Coronary artery (tissue), 2 donors: ENCODE measurements at regions not wholly inside any gene's neighbourhood (a gene's known extent, or its start where the extent isn't known, plus 50 kb on each side); places are given as distances from the start of the nearest gene placed in this dataset.

Experiments used
- DNase-seq: peaks from one replicate; pipeline ENCODE4 v3.0.0-alpha.2; 2017; ENCODE audit warnings: low spot score
- H3K27ac ChIP-seq, 2 donors: fragments of 200-600 bp; sonication (generic); one replicate each; pipeline ENCODE4 v1.5.1; 2016 to 2019
- H3K4me3 ChIP-seq: fragments of 200-600 bp; sonication (generic); 2 replicates; pipeline ENCODE4 v1.5.1; 2016; ENCODE audit warnings: mild to moderate bottlenecking, moderate library complexity
- TF ChIP-seq, protein P1 (sequence below): fragments of 200-600 bp; sonication (generic); IDR thresholded peaks from one replicate; pipeline ENCODE4 v1.5.1; 2019; ENCODE audit warnings: antibody characterized with exemption

DNA sequence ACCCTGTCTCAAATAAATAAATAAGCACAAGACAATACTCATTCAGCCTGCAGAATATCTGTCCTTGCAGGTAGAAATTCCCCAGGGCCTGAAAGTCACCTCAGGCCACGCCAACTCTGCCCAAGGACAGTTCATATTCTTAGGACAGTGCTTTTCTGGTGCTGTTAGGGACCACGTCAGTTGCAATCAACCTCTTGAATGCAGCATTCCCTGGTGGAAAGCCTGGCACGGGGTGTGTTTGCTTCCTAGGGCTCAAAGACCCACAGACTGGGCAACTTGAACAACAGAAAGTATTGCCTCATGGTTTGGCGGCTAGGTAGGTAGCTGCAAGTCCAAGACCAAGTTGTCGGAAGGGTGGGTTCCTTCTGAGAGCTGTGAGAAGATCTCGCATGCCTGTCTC is 160.3 kb downstream of the KCTD15 start:
- TF ChIP-seq, protein P1, sequence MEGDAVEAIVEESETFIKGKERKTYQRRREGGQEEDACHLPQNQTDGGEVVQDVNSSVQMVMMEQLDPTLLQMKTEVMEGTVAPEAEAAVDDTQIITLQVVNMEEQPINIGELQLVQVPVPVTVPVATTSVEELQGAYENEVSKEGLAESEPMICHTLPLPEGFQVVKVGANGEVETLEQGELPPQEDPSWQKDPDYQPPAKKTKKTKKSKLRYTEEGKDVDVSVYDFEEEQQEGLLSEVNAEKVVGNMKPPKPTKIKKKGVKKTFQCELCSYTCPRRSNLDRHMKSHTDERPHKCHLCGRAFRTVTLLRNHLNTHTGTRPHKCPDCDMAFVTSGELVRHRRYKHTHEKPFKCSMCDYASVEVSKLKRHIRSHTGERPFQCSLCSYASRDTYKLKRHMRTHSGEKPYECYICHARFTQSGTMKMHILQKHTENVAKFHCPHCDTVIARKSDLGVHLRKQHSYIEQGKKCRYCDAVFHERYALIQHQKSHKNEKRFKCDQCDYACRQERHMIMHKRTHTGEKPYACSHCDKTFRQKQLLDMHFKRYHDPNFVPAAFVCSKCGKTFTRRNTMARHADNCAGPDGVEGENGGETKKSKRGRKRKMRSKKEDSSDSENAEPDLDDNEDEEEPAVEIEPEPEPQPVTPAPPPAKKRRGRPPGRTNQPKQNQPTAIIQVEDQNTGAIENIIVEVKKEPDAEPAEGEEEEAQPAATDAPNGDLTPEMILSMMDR = no peak
- Histone ChIP-seq H3K4me3 (no peak overlapping the region), H3K27ac (no peak overlapping the region)
- no peak for DNase-seq

DNA sequence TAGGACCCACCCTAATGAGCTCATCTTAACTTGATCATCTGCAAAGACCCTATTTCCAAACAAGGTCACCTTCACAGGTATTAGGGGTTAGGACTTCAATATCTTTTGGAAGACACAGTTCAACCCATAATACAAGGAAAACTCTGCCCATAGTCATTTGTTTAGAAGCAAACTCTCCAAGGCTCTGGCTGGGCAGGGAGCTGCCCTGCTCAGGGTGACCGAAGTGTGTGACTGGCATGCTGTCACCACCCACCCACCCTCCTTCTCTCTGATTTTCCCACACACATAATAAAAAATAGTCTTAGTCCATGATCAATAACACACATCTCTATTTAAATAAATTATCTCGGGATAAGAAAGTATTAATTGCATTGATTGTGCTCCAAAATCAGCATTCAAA is 161.1 kb downstream of the KCTD15 start:
- TF ChIP-seq, protein P1 = no peak
- no peak overlapping the region for H3K27ac ChIP-seq
- no peak for DNase-seq
- no peak overlapping the region for H3K4me3 ChIP-seq

DNA sequence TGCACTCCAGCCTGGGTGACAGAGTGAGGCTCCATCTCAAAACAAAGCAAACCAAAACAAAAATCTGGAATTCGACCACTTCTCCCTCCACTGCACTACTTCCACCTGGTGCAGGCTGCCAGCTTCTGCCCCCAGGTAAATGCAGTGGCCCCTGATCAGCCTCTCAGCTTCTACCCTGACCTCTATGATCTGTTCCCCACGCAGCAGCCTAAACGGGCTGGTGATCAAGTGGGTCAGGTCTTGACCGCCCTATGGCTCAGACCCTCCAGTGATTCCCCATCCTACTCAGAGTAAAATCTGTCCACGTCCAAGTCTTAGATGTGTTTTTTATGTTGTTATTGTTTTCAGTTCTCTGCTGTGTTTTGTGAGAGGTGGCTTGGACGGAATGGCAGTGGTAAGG is 163.9 kb downstream of the KCTD15 start:
- DNase-seq = no peak
- Histone ChIP-seq H3K27ac (no peak overlapping the region), H3K4me3 (no peak overlapping the region)
- TF ChIP-seq, protein P1 = no peak

DNA sequence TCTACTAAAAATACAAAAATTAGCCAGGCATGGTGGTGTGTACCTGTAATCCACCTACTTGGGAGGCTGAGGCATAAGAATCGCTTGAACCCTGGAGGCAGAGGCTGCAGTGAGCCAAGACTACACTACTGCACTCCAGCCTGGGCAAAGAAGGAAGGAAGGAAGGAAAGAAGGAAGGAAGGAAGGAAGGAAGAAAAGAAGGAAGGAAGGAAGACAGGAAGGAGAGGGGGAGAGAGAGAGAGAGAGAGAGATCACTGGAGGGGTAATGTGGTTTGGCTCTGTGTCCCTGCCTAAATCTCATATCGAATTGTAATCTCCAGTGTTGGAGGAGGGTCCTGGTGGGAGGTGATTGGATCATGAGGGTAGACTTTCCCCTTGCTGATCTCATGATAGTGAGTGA is 165.5 kb downstream of the KCTD15 start:
- no peak for DNase-seq
- TF ChIP-seq, protein P1 = no peak
- Histone ChIP-seq H3K27ac (no peak overlapping the region), H3K4me3 (no peak overlapping the region)

DNA sequence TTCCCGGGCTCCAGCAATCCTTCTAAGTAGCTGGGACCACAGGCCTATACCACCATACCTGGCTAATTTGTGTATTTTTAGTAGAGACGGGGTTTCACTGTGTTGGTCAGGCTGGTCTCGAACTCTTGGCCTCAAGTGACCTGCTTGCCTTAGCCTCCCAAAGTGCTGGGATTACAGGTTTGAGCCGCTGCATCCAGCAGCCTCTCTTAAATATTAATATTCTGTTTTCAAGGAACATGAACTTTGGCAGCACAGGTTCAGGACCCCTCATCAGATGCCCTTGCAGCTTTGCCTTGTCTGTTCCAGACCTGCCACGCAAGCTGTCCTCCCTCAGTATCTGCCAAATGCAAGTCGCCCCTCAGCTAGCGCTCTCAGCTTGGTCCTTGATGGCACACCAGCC is 166.8 kb downstream of the KCTD15 start:
- no peak overlapping the region for H3K27ac ChIP-seq
- TF ChIP-seq, protein P1 = no peak
- no peak for DNase-seq
- no peak overlapping the region for H3K4me3 ChIP-seq

DNA sequence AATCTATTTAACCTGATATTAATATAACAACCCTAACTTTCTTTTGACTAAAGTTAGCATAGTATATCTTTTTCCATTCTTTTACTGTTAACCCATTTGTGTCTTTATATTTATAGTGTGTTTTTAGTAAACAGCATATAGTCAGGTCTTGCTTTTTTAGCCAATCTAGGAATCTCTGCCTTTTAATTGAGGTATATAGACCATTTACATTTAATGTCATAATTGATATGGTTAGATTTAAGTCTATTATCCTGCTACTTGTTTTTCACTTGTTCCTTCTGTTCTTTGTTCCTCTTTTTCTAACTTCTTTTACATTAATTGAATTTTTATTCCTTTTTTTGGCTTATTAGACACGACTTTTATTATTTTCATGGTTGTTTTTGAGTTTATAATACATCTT is 174.4 kb downstream of the KCTD15 start:
- TF ChIP-seq, protein P1 = no peak
- DNase-seq = no peak
- H3K4me3 ChIP-seq = no peak overlapping the region
- no peak overlapping the region for H3K27ac ChIP-seq

DNA sequence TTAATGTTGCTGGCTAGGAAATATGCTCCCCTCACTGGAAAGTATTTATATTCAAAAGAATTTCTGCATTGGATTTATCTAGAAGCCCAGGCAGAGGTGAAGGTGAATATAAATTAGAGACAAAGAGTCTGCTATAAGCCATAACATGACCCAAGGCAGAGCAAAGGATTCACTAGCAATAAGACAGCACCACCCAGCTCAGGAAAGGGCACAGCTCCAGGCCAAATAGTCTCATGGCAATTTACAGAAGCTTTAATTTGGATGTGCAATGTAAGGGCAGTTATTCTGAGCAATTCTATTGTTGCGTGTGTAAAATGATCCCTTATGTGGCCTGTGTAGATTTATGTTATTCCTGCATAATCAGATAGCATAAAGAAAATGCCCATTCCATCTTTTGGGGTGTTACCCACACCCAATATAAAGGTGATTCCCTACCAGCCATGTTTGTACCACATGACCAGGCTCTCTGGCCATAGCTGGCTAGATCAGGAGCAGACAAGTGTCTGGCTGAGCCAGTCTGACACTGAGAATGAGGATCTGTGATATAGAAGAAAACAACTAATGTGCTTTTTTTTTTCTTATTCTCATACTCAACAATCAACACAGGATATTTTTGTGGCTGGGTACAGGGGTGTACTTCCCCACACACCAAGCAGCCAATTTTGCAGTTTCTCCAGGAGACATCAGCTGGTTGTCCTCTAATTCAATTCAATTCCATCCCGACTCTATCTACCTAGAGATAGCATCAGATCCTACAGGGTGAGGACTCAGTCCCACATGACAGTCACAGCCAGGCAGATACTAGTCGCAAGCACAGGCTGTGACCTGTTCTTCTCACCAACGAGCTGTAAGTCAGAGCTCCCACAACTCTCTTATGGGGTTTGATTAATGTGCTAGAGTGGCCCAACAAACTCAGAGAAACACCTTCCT is 181.4 kb downstream of the KCTD15 start:
- H3K4me3 ChIP-seq = no peak overlapping the region
- H3K27ac ChIP-seq = no peak overlapping the region
- no peak for DNase-seq
- TF ChIP-seq, protein P1 = no peak
